Esophagus muscularis mucosa (tissue), 3 donors: ENCODE measurements at regions not wholly inside any gene's neighbourhood (a gene's known extent, or its start where the extent isn't known, plus 50 kb on each side); places are given as distances from the start of the nearest gene placed in this dataset.

ENCODE experiments used
- CTCF ChIP-seq, 3 experiments: fragments of 200-600 bp in 2 of 3; fragments of 450-650 bp in 1 of 3; sonication (generic) in 2 of 3; IDR thresholded peaks; one replicate each; pipeline ENCODE4 v1.5.1; 2017 to 2019; ENCODE audit warnings: antibody characterized with exemption in 3 of 3, mild to moderate bottlenecking in 2 of 3, moderate library complexity in 1 of 3
- POLR2A ChIP-seq: fragments of 450-650 bp; IDR thresholded peaks from one replicate; pipeline ENCODE4 v1.6.1; 2017; ENCODE audit warnings: antibody characterized with exemption, moderate library complexity, mild to moderate bottlenecking, low read depth
- POLR2AphosphoS5 ChIP-seq, 2 donors: sonication (generic); formaldehyde crosslinking; IDR thresholded peaks; one replicate each; pipeline ENCODE4 v1.6.1; 2017; ENCODE audit warnings: antibody characterized with exemption in 2 of 2

DNA sequence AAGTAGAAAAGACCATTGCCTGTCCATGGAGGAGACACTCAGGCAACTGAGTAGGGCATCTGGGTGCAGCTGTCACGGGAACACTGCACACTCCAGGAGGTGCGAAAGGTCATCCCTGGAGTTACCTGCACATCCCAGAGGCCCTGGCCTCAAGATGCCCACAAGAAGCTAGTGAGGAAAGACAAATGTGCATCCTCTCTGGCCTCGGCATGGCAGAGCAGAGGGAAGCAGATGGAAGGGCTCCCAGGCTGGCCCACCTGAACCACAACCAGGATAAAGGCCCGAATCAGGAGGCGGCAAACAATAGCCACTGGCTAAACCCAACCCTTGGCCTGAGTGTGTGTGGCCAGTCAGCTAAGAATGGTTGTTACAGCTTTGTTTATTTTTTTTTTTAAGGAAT is 231.7 kb downstream of the SYK start:
- TF ChIP-seq CTCF (IDR thresholded peaks at IDR 0.05) (no peak), POLR2AphosphoS5 (IDR thresholded peaks at IDR 0.05) (no peak), POLR2A (no peak)
